Inferior parietal cortex (tissue), 1 donor: ENCODE measurements at regions not wholly inside any gene's neighbourhood (a gene's known extent, or its start where the extent isn't known, plus 50 kb on each side); places are given as distances from the start of the nearest gene placed in this dataset.
A peak's percentile ranks its signal among the peaks of the same experiment; 100 is the strongest.
"Not testable (repeated sequence)": the region's sequence is repeated elsewhere in the genome, so short reads cannot be mapped to it uniquely, and the experiment has no call there.

Experiments
- DNase-seq: peaks from one replicate; pipeline ENCODE4 v3.0.0-alpha.2; 2016; ENCODE audit errors: extremely low spot score

DNA sequence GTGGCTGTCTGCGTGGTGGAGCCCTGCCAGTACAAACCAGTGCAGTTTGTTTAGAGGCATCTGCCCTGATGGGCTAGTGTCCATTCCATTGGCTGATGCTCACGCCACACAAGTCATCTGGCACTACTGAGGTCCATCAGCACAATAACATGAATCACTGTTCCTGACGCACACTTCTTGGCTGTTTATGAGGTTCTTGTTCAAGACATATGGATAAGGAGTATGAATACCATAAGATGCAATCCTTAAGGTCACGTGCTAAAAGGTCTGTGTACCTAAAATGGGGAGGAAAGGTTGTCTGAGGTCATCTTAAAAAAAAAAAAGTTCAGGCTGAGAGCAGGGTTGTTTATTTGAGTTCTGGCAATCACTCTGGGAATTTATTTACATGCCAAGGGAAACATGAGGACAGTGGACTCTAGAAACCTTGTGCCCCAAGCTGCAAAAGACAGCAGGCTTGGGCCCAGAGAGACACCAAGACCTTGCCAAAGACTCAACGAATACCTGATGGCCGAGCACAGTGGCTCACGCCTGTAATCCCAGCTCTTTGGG is 54.1 kb upstream of the SHLD1 start:
- no peak for DNase-seq

DNA sequence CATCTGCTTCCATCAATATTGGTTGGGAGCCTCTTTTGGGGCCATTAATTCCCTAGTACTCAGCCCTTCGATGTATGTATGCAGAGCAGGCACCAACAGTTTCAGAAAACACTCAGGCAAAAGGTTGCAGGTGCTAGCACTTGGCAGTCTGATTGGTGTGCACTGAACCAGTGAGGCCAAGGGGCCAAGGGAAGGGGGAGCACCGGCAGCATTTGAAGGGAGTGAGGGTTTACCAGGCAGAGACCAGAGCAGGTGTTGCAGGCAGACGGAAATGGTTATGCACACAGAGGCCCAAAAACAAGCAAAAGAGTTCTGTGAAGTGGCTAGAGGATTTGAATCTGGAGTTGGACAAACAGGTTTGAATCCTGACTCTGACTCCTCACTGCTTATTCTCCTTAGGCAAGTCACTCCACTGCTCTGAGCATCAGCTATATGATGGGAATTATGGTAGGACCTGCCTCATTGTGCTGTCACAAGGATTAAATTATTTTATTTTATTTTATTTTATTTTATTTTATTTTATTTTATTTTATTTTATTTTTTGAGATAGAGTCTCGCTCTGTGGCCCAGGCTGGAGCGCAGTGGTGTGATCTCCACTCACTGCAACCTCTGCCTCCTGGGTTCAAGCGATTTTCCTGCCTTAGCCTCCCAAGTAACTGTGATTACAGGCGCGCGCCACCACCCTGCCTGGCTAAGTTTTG is 58.1 kb upstream of the SHLD1 start:
- no peak for DNase-seq

DNA sequence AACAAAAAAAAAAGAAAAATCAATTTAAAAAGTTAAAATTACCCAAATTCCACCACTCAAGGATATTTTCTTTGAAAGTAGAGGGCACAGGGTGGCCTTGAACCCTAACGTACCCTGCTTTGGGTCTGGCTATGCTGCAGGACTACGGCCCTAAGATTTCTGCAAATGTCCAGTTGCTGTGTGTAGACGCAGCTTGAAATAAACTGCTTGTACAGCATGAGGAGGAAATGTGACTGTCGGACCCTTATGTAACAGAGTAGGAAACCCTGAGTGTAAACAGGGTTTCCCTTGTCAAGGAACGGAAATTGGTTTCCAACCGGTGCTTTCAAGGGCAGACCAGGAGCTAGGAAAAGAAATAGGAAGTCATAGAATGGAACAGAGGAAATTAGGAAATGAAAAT is 60.7 kb upstream of the SHLD1 start:
- no peak for DNase-seq

DNA sequence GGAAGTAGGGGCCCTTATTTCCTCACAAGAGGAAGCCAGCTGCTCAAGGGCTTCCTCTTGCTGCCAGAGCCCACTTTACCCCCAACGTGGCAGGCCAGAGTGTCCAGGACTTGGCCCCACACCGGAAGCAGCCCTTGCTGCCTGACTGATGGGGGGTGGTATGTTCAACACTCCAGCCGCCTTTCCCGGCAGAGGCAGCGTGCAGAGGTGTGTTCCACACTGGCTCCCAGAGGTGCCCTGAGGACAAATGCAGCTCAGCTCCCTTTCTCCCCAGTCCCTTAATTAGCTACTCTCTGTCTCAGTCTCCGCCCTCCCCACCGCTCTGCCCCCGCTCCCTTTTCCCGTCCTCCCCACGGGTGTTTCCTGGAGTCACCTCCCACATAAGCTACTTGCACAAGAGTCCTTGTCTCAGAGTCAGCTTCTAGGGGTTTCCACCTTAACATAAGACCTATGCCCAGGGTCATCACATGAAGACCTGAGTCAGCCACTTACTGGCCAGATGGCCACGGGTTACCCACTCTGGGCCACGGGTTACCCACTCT is 61.7 kb upstream of the SHLD1 start:
- DNase-seq: no peak

DNA sequence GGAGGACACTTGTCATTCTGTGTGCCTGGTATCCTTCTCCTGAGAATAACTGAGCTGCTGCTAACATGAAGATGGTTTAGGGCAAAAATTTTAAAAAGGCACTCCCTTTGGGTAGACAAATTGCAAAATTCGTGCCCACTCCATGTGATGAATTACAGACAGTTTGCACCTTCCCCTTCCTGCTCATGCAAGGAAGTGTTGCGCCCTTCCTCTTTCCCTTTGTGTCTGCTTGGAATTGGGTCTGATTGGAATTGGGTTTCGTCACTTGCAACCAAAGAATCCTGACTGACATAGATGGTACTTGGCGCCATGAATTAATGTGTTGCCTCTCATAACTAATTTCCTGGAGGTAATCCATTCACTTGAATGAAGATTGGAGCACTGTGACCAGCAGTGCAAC is 62.3 kb upstream of the SHLD1 start:
- DNase-seq: no peak

DNA sequence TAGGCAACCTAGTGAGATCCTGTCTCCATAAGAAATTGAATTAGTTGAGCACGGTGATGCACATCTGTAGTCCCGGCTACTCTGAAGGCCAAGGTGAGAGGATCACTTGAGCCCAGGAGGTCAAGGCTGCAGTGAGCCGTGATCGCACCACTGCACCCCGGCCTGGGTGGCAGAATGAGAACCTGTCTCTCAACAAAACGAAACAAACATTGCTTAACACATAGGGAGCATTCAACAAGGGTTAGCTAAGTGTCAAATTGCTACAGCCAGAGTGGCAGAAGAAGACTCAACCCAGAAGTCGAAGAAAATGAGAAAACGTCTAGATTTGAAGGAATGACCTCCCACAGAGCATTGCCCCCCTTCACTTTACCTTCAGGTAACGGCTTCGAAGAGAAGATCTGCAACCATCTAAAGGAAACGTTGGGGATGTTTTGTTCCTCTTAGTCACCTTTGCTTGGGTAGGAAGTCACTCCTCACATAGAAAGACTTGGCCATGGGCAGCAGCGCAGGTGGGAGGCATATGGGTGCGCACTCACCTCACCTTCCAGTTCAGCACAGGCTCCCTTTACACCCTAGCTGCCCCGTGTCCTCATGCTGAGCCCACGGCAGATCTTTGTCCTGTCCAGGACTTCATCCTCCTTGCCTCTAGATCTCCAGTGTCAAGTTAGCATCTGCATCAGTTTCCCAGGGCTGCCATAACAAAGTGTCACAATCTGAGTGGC is 63.7 kb upstream of the SHLD1 start:
- no peak for DNase-seq

DNA sequence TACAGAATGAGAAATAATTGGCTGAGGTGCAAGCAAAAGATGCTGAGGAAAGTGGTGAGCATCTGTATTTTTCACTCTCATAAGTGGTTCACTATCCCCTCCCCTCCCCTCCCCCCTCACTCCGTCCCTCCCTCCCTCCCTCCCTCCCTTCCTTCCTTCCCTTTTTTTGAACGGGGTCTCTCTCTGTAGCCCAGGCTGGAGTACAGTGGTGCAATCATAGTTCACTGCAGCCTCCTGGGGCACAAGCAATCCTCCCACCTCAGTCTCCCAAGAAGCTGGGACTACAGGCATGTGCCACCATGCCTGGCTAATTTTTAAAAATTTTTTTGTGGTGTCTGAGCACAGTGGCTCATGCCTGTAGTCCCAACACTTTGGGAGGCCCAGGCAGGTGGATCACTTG is 67.6 kb upstream of the SHLD1 start:
- DNase-seq: not testable (repeated sequence)

DNA sequence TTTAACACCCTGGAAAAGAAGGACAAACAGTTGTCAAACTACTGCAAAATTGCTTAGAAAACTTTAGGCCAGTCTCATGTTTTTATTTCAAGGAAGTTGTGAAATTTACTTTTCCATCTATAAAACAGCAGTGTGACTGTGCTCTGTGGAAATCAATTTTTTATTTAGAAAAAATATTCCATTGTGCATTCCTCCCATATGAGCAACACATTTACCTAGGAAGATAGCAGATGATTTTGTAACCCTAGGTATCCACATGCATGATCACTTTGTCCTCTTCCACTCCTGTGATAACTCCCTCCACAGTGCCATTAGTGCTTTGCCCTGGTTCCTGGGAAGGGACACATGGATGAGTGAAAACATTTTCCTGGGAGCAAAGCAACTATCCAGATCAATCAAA is 69.4 kb upstream of the GPCPD1 start:
- DNase-seq: no peak

DNA sequence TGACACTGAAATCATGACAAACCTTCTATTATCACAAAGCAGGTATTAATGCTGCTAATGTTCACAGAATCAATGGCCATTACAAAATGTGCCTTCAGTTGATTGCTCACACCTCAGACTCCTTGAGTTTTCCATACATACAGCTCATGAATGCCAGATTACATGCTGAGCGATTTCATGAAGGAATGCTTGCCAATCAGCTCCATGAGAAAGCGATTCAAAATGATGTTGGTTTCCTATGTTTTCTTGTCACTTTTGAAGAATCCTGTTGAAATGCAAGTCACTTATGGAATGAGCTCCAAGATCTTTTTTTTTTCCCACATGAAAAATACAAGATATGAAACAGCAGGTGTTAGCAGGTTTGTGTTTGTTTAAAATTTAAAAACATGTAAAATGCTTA is 68.0 kb upstream of the GPCPD1 start:
- no peak for DNase-seq

DNA sequence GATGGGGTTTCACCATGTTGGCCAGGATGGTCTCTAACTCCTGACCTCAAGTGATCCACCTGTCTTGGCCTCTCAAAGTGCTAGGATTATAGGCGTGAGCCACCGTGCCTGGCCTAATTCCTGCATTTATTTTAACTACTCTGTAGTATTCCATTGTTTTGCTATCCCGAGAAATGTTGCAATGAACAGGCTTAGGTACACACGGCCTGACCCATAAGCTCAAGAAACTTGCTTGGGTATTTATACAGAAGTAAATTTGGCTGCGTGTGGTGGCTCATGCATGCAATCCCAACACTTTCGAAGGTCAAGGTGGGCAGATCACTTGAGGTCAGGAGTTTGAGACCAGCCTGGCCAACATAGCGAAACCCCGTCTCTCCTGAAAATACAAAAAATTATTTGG is 67.1 kb upstream of the GPCPD1 start:
- DNase-seq: not testable (repeated sequence)

DNA sequence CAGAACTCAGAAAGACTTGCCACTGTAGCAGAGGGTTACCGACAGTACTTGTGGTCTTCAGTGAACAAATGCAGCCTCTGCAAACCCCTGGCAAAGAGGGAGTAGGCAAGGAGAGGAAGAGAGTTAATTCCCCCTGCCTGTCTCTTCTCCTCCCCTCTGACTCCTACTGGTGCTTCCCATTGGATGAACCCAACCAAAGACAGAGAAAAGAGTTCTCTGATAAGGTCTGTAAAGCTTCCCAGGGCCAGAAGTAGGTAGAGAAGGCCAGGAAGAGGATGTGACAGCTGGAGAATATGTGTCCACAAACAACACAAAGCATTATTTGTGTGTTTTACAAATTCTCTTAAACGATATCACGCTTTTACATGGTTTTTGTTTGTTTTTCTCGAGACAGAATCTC is 66.6 kb upstream of the GPCPD1 start:
- DNase-seq: no peak

DNA sequence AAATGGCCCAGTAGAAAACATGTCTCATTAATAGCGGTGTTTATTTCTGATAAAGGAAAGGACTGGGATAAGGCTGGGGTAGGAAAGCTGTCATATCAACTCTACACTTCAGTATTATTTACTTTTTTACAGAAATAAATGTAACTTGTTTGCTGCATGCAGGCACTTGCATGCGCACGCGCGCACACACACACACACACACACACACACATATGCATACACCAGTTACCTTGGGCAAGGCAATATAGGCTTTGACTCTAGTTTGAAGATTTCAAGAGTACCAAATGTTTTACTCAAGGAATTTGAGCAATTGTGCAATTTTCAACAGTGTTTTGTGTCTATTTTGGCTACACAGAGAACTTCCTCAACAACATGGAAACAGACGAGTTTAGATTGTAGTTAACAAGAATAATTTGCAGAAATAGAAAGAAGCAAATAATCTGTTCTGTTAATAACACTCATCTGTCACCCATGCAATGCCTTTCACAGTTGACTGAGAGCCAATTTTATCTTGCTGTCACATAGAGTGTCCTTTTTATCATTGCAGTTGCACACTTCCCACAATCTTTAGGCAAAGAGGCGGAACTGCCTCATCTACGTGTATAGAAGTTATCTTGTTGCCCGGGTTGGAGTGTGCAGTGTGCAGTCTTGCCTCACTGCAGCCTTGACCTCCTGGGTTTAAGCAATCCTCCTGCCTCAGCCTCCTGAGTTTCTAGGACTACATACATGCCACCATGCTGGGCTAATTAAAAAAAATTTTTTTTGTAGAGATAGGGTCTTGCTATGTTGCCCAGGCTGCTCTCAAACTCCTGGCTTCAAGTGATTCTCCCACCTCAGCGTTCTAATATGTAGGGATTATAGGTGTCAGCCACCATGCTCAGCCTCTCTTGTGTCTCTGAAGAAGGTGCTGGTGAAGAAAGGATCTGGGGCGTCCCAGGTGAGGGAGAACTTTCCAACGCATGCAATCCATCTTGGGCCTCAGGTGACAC is 64.6 kb upstream of the GPCPD1 start:
- DNase-seq: peak; percentile 19

DNA sequence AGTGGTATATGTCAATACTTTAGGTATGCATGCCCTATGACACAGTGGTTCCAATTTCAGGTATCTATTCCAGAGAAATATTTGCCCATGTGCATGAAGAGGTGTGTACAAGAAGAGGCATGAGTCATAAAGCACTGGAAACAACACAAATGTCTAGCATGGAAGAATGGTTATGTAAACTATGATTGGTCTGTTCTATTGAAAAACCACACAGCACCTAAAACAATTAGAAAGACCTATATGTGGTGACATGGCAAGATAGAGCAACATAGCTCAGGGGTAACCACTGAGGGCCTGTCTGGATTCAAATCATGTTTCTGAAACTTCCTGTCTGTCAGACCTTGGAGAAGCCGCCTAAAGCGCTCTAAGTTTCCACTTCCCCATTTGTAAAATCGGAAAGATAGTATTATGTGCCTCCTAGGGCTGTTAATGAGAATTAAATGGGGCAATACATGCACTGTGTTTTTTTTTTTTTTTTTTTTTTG is 63.4 kb upstream of the GPCPD1 start:
- no peak for DNase-seq

DNA sequence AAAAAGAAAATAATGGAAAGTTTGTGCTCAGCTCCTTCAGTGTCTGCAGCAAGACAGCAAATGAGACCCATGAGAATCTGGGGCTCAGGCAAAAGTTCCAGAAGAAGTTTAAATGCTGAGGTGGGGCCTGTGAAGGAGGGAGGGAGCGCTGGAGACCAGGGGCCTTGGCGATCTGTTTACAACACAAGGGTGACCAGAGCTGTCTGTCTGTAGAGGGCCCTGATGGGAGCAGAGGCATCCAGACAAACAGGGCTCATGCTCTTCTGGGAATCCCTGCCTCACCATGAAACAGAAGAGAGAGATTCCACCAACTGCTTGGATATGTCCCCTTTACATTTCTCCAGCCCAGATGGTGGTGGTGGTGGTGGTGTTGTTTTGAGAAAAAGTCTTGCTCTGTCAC is 60.1 kb upstream of the GPCPD1 start:
- no peak for DNase-seq

DNA sequence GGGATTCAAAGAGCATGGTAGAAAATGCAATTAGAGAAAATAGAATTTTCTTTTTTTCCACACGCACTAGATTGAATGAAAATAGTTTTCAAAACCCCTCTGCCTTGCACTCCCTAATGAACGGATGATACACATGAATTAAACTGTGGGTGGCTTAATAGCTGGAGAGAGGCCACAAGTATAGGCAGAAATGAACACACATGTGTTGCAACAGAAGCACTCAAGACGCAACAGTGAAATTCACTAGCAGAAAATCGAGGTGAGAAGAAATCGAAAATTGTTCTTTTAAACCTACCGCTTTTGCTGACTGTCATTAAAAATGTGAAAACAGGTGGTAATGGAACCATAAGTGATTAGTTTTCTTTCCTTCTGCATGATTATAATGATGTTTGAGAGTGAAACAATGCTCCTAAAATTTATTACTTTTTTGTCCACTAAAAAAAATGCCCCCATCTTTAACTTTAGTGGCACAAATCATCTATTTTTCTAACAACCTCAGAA is 59.3 kb upstream of the GPCPD1 start:
- DNase-seq: no peak

DNA sequence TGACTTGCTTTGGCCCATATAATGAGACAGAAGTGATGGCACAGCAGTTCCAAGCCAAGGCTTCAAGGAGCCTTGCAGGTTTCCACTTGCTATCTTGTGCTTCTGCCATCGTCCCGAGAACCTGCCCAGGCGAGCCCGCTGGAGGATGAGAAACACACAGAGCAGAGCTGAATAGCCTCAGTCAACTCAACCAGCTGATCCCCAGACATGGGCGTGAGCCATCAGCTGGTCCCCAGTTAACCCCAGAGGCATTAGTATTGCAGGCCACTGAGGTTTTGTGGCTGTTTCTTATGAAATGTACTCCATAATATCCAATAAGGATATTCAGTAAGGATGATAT is 57.7 kb upstream of the GPCPD1 start:
- no peak for DNase-seq

DNA sequence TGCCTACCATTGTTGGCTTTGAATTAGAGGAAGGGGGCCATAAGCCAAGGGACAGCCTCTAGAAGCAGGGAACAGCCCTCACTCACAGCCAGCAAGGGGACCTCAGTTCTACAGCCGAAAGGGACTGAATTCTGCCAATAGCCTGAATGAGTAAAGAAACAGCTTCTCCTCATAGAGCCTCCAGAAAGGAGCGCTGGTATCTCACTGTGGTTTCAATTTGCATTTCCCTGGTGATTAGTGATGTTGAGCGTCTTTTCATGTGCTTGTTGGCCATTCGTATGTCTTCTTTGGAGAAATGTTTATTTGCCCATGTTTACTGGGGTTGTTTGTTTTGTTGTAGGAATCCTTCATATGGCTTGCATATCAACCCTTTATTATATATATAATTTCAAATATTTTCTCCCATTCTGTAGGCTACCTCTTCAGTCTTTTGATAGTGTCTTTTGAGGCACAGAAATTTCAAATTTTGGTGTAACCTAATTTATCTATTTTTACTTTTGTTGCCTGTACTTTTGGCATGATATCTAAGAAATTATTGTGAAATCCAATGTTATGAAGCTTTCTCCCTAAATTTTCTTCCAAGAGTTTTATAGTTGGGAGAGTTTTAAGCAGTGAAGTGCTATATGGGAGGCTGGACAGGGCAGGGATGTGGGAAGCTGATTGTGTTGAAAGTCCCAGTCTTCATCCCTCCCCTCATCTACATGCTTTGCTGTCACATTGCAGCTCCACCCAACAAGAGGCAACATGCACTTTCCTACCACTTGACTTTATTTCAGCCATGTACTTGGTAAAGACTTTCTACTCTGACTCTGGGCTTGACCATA is 57.1 kb upstream of the GPCPD1 start:
- no peak for DNase-seq

DNA sequence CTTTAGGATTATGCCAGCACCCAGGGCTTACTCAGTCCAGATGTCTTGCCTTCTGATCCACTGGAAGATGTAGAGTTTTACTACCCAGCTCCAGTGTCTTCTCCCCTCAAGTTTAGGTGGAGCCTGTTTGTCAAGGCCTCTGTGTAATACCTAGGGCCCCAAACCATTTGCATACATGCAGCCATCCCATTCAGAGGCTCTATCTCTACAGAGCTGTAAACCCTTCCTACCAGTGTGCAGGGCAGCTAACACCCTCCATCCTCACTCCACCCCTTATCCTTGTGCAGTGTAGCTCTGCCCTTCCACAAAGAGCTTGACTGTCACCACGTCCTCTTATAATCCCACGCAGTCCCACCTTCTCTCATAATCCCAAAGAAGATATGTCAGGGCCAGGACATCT is 54.6 kb upstream of the GPCPD1 start:
- DNase-seq: no peak

DNA sequence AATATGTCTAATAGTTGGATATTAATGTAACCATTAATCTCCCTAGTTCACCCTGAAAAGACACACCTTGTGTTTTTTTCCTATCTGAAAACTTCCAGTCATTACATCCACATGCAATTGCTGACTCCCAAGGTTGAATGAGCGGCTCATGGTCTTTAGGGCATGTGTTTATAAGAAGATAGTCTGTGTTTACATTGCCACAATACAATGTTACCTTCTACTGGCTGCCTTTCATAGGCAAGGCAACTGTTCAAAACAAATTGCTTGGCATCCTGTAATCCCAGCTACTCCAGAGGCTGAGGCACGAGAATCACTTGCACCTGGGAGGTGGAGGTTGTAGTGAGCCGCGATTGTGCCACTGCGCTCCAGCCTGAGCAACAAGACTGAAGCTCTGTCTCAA is 52.6 kb upstream of the GPCPD1 start:
- DNase-seq: no peak

DNA sequence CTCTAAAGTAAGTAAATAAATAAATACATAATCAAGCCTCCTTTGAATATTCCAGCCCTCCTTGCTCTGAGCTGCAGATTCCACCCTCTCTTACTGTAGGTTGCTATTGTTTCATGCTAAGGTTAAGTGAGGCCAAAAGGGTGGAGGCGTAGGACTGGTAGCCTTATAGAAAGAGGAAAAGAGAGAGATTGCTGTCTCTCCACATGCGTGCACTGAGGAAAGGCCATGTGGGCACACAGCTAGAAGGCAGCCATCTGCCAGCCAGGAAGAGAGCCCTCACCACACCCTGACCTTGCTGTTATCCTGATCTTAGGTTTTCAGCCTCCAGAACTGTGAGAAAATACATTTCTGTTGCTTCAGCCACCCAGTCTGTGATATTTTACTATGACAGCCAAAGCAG is 52.0 kb upstream of the GPCPD1 start:
- no peak for DNase-seq

DNA sequence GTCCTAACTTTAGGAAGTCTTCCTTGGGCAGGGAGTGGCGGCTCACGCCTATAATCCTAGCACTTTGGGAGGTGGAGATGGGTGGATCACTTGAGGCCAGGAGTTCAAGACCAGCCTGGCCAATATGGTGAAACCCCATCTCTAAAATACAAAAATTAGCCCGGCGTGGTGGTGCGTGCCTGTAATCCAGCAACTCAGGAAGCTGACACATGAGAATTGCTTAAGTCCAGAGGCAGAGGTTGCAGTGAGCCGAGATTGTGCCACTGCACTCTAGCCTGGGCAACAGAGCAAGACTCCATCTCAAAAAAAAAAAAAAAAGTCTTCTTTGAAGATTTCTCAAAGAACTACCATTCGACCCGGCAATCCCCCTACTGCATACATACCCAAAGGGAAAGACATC is 50.0 kb upstream of the GPCPD1 start:
- DNase-seq: not testable (repeated sequence)
